ENCODE measurements at regions not wholly inside any gene's neighbourhood (a gene's known extent, or its start where the extent isn't known, plus 50 kb on each side); places are given as distances from the start of the nearest gene placed in this dataset.
A peak's percentile ranks its signal among the peaks of the same experiment; 100 is the strongest.

DNA sequence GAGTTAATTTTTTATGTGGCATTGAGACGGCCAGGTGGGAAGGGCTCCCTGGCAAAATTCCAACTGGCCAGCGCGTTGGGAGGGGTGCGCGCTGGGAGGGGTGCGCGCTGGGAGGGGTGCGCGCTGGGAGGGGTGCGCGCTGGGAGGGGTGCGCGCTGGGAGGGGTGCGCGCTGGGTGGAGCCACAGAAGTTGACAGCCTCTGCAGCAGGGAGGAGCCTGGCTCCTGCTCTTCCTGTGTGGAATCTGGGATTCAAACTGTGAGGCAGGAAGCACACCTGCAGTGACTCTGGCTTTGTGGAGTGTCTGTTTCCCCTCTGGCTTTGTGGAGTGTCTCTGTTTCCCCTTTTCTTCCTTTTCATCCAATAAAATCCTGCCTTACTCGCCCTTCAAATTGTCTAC, 147.9 kb upstream of the CBLN2 start:
- DNase-seq, result no peak

DNA sequence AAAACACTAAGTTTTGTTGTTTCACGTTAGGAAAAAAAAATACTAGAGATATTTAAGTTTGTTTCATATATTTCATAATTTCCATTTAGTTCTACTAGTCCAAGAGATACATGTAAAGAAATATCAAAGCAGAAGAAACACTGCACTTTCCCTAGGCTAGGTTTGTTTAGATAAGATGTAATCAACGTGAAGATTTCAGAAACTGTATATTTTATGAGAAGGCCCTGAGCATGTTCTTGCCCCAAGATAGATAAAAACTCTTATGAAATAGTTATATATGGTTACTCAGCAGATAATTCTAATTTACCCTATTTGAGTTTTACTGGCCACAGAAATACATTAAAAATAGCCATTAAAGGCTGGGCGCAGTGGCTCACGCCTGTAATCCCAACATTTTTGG, 143.6 kb upstream of the CBLN2 start:
- no peak for DNase-seq

DNA sequence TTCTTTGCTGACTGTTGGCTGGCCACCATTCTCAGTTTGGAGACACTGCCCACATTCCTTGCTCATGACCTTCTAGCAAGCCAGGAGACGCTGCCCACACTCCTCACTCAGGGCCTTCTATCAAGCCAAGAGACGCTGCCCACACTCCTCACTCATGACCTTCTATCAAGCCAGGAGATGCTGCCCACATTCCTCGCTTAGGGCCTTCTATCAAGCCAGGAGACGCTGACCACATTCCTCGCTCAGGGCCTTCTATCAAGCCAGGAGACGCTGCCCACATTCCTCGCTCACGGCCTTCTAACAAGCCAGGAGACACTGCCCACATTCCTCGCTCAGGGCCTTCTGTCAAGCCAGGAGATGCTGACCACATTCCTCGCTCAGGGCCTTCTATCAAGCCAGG, 131.3 kb upstream of the CBLN2 start:
- DNase-seq, result no peak

DNA sequence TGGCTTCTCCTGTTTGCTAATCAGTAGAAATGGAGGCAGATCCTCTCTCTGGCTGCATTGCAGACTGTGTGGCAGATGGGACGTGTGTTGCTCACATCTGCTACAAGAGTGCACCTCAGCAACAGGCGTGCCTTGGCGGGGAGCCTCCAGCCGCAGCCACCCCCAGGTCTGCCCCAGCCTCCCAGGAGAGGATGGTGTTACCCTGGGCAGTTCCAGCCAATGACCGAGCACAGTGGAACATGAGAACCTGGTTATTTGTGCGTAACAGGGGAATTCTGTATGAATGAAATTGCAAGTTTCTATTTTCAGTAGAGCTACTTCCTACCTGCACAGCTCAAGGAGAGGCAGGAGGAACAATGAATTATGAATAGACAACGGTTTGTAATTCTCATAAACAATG, 130.6 kb upstream of the CBLN2 start:
- DNase-seq, result no peak

DNA sequence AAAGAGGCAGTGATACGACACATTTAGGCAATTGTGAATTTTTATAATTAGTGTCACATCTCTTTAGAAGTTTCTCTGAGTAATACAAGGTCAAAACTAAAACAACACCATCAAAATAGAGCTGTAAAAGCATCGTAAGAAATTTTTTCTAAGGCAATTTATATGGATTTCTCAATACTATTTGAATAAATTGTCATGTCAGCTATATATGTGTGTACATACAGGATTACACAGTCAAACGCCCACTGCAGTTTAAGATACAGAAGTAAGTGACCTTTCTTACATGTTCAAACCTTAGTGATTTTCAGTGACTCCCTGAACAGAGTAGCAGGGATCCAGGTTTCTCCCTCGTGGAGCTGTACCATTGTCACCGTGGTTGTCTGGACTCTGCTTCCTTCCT, 129.1 kb upstream of the CBLN2 start:
- DNase-seq, result no peak

DNA sequence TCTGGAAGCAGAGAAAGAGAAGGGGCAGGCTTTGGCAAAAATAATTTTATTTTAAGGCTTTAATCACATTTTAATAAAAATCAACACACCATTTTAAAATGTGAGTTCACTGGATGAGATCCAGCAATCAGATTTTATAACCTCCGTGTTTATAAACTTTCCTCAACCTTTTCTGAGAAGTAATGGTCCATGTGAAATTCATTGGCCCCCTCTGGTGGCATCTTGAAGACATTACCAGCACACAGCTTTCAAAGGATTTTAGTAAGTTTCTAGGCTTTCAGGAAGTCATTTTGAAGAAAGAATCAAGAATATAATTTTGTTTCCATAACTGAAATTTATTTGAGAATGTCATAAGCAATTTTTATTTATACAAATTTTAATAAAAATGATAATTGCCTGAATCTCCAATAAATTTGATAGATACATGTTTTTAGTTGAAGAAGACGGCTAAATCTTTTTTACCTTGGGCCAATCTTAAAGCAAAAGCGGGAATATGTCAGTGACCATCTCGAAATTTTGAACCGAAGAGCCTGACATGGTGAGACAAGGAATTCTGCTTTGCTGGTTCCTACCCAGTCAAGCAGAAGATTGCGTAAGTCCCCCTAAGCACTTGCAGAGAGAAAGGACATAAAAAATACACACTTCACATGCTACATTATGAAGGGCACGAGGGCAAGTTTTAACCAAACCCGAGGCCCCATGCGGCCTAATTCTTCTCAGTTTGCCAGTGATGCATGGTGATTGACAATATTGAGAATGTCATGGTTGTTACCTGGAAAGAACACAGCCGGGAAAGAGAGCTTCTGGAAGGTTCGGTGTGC, 128.4 kb upstream of the CBLN2 start:
- no peak for DNase-seq

DNA sequence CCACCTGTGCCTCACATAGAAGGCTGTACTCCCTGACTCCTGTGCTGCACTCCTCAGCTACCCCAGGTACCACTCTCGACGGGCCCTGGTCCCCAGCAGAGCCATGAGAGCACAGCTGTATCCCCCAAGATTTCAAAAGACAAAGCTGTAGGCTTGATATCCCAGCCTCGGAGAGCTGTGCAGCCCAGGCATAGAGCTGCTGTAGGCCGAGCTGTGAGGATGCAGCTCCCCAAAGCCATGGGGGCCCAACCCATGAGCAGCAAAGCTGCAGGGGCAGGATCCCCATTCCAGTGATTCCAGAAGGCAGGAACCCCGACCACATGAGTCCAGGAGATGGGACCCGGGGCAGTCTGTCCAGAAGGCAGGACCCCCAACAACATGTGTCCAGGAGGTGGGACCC, 123.8 kb upstream of the CBLN2 start:
- DNase-seq, result no peak

DNA sequence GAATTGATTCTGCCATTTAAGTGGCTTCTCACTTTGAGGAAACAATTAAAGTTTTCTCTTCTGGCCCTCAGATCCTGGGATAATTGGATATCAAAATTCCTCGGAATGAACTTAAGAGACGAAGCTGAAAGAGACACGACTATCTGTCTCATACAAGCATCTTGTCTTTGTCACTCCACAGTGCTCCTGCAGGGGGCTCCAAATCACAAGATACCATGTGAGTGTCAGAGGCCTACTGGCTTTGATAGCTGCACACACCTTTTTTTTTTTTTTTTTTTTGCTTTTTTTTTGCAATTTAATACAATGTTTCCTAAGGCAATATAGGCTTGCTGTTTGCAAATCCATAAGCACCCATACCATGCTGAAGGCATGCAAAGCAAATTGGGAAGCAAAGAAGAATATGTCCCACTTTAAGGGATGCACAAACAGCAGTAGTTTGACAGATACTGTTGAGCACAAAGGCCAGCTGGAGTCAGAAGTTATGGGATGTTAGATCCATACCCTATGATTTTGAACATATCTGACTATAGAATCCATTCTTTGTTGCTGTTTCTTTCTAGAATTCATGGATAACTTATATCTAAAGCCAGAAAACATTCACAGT, 109.0 kb upstream of the CBLN2 start:
- DNase-seq, result peak; percentile 4

DNA sequence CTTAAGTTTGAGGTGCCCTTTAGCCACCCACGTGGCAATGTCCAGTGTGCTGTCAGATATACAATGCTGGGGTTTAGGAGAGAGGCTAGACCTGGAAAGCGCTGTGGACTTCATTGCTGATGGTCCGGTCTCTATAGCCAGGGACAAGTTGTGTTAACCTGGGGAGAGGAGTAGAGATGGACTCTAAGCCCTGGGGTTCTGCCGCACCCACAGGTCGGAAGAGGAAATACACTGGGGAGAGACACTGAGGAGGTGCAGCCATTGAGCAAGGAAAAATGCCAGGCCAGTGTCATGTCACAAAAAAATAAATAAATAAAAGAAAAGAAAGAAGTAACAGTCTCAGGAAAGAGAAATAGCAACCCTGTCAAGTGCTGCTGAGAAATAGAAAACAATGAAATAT, 106.9 kb upstream of the CBLN2 start:
- no peak for DNase-seq

DNA sequence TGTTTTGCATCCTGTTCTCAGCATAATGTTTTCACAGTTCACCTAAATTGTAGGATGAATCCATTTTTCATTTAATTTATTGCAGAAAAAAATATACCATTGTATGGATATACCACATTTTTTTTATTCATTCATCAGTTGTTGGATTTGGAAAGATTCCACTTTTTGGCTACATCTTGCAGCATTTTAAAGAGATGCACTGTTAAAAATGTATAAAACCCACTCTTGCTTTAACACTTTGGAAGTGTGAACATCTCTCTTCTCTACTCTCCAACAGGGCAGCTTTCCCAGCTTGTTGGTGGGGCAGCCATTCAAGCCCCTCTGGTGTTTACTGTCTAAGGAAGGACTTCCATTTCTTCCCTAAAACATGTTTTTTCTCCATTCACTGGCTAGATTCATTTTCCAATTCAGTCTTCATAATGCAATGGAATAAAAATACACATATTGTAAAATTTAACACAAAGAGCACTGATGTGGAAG, 104.4 kb upstream of the CBLN2 start:
- no peak for DNase-seq

DNA sequence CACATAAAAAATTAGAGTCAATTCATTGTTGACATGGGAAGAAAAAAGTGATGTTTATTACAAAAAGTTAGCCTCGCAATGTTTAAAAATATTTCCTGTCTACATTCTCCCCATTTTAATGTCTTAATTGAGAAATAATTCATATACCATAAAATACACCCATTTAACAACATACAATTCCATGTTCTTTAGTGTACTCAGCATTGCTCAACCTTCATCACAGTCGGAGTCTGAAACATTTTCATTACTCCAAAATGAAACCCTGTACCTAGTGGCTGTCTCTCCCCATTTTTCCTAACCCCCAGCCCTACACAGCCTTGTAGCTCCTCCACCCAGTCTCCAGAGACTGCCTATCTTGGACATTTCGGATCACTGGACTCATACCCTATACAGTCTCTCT, 103.9 kb upstream of the CBLN2 start:
- DNase-seq, result no peak

DNA sequence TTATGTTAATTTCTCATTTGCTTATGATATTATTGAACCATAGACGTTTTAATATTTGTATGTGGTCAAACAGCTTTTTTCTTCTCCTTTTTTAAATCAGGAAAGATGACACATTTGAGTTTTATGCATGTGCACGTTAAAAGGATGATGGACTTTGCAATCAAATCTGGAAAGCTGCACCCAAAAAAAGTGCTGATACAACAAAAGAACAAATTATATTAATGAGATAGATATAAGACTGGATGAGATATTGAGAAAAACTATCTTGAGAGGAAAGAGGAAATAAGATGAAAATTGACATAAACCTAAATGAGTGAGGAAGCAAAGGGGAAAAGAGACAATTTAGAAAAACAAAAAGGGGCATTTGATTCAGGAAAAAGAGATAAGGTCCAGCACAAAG, 96.4 kb upstream of the CBLN2 start:
- no peak for DNase-seq

DNA sequence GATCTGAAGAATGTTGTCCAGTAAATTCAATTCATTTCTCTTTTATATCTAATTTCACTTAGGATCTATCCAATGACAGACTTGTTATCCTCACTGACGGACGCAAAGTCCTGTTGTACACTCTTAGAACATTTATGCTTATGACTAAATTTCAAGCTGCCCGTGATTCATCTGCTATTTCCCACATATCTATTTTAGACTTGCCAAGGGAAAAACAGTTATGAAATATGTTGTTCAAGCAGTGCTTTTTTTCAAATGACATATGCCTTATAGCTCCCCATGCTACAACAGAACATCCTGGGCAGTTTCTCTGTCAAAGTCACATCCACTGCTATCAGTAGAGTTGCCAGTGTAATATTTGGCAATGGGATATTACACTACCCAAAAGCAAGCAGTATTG, 94.2 kb upstream of the CBLN2 start:
- no peak for DNase-seq

DNA sequence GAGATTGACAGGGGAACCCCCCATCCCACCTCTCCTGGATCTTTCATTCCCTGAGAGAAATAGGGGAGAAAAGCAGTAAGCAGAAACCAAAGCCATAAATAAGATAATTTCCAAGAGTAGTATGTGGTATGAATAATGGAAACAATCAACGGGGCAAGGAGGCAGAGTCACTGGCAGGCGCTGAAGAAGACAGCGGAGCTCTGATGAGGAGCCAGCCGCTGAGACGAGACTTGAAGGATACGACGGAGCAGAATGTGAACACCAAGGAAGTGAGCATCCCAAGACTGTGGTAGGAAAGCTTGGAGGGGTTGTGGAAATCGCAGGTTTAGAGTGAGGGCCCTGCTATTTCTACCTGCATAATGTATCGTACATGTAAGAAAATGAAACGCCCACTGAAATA, 93.6 kb upstream of the CBLN2 start:
- DNase-seq, result no peak

DNA sequence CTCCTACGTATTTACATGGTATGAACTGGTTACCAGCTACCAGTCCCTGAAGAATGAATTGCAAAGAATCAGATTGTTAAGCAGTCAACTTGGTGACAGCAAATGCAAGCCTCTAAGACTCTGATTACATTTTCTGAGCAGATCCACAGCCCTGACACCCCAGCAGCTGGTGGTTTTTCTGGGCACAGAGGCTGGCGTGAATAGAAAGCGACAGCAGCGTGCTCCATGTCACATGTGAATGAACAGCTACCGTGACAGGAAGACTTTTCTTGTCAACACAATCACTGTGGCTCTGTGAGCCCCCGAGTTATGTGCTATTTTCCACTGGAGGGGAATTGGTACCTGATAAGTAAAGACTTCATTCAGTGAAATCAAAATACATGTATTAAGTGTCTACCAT, 93.2 kb upstream of the CBLN2 start:
- no peak for DNase-seq

DNA sequence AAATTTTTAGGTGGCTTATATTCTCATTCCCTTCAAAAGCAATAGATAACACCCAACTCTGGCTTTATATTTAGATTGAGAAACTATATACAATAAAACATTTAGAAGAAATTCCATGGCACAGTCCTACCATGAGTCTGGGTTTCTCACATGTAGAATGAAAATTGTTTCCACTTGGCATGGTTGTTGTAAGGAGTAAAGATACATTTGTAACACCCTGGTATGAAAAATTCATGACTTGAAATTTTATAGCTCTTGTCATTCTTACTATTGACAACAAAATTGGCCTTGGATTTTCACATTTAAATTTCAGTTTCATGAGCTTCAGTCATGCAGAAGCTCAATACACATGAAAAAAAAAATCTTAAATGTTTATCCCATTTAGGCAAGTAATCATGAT, 92.5 kb upstream of the CBLN2 start:
- no peak for DNase-seq

DNA sequence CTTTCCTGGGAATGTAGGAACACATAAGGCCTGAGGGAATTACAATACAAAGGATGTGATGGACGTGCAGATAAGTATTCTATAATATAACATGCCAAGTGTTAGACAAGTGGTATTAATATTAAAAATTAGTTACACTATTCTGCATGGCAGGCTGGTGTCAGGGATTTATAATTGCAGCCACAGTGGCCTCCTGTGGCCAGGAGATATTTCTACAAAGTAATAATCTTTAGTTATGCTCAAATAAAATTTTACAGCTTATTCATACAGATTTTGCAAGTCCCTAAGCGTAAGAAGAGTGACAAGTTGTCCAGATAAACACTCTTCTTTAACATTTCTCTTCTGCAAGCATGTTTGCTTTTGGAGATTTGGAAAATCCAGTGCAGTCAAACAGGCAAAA, 90.4 kb upstream of the CBLN2 start:
- DNase-seq, result no peak

DNA sequence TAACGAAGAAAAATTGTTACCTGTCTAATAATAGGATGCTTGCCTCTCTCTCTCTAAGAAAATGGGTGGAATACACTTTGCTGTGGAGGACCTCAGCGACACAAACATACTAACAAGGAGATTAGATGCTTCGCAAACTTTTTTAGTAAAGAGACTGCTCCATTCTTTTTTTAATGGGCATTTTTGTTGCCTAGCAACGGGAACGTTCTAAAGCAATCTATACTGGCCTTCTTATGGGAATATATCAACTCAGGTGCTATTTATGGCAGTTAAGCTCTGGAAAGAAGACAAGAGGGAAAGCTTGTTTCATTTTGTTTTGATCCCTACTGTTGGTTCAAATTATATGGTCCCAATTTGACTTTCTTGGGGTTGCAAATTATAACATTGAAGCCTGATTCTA, 86.8 kb upstream of the CBLN2 start:
- DNase-seq, result no peak

DNA sequence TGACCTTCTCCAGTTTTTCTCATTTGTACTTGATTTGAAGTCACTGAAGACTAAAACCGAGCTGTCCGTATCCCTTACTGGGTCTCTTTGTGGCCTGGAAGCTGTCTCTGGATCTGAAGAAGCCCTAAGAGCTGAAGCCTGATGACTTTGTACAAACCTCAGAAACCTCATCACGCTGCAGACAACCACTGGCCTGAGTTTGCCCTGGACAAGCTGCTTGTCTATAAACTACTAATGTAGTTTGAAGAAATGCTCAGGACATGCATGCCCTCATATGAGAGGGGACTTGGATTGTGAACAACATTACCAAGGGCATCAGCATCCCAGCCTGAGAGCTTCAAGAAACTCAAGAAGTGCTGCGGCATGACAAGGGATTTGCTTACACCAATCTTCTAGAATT, 79.3 kb upstream of the CBLN2 start:
- no peak for DNase-seq

DNA sequence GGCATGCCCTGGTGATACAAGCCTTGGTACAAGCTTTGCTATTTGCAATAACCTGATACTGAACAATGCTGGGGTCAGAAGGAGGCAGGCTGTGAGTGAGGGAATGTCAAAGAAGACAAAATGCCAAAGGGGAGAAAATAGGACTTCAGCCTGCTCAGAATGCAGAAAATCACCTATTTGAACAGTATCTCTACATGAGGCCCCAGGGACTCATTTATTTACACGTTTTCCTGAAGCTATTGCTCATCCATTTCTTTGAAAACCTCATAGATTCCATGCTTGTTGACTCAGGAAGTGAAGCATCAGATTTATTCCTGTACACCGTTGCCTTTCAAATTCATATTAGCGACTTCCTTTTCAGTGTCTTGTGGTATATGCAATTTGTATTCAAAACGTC, 69.4 kb upstream of the CBLN2 start:
- DNase-seq, result no peak

DNA sequence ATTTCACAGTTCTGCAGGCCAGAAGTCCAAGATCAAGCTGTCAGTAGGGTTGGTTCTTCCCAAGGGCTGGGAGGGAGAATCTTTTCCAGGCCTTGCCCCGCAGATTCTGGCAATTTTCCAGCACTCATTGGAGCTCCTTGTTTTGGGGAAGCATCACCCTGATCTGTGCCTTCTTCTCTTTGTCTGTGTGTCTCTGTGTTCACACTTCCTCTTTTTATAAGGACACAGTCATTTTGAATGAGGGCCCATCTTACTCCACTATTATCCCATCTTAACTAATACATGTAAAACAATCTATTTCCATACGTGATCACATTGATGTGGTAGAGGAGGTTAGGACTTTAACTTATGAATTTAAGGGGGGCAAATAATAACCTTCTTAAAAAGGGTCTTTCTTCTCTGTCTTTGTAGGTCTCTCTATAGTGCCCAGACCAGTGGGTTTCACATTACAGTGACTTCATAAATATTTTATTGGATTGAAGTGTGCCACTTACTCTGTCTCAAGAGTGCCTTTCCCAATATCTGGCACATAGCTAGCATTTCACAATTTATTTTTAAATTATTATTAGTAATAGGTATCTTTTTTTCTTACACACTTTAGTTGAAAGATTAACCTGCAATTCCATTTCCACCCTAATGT, 68.9 kb upstream of the CBLN2 start:
- no peak for DNase-seq

DNA sequence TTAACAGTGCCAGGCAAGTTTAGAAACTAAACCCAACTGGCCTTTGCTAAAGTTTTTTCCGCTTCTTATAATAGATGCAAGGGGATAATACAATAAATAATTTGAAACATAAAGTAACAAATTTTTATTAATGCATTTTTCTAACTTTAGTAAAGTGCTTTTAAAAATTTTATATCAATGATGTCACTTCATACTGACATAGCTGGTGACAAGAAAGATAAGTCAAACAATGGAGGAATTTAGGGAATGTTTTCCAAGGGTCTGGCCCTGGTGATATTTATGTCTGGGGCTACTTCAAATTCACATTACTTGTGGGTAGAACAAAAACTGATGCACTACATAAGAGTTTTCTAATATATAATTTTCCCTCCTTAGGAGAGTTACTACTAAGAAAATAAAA, 61.2 kb upstream of the CBLN2 start:
- no peak for DNase-seq

DNA sequence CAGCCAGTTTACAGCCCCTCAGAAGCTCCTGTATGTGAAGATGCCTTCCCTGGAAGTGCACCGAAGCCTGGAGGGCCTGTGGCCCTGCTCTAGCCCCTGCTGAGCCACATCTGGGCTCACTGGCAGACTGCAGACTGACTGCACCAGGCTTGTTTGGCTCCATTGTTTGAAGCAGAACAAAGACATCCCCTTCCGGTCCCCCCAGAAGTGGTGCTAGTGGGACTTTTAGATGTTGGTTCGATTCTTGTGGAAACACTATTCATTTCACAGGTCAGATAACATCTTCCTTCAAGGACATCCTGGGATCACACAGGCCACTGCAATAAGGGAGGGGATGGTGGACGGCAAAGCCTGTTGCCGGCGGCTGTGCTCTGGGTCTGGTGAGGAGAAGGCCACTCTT, 57.8 kb upstream of the CBLN2 start:
- no peak for DNase-seq

DNA sequence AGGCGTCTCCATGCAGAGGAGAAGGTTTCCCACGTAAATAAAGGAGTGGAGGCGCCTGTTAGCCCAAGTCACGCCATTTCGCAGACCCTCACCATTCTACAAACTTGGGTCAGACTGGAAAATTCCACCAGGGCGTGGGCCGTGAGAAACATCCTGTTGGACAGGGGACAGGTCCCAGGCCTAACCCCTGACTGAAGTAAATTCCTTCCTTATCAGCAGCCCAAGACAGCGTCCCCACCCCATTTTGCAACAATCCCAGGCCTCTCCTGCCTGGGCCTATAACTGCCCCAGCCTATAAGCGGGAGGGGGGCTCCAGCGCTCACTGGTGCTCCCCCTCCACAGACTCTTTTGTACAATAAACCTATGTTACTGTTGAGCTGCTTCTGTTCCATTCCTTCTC, 57.3 kb upstream of the CBLN2 start:
- no peak for DNase-seq

Measured in CD4-positive, alpha-beta T cell treated with Interleukin-17A for 4 hours (primary cell).